ENCODE measurements at regions not wholly inside any gene's neighbourhood (a gene's known extent, or its start where the extent isn't known, plus 50 kb on each side); places are given as distances from the start of the nearest gene placed in this dataset.

- TF ChIP-seq CSDC2 (CRISPR knock-in tag; IDR thresholded peaks at IDR 0.05) (no peak), TOX (CRISPR knock-in tag; IDR thresholded peaks at IDR 0.05; ENCODE audit: borderline replicate concordance) (no peak), ESRRG (CRISPR knock-in tag; IDR thresholded peaks at IDR 0.05) (no peak), ZFP30 (CRISPR knock-in tag; IDR thresholded peaks at IDR 0.05) (no peak), ISL1 (CRISPR knock-in tag; IDR thresholded peaks at IDR 0.05) (no peak), RARB (CRISPR knock-in tag; IDR thresholded peaks at IDR 0.05) (no peak)
These were observed 910.2 kb downstream of the TAF11L14 start for GRCh38 chr5:18544421-18544820.
